SW 1271 (cell line): ENCODE measurements at regions not wholly inside any gene's neighbourhood (a gene's known extent, or its start where the extent isn't known, plus 50 kb on each side); places are given as distances from the start of the nearest gene placed in this dataset.
"Not testable (repeated sequence)": the region's sequence is repeated elsewhere in the genome, so short reads cannot be mapped to it uniquely, and the experiment has no call there.

Source experiments
- DNase-seq, 2 experiments: peaks; one replicate each; lab custom pipeline; 2025; lab: John Stamatoyannopoulos, UW

DNA sequence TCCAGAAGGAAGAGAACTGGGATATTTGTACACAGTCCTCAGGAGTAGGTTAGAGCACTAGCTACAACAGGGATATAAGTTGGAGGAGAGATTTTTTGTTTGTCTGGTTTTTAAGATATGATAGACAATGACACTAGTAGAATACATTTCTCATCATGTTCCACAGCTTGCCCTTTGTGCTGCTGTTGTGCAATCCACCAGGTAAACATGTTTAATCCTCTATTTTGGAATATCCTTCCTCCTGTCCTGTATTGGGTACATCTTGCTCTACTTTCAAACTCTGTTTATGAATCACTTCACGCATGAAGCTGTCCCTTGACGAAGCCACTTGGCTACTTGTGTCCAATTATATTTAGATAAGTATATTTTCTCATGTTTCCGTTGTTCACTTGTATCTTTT, 153.6 kb upstream of the TENT5A start:
- DNase-seq, result no peak

DNA sequence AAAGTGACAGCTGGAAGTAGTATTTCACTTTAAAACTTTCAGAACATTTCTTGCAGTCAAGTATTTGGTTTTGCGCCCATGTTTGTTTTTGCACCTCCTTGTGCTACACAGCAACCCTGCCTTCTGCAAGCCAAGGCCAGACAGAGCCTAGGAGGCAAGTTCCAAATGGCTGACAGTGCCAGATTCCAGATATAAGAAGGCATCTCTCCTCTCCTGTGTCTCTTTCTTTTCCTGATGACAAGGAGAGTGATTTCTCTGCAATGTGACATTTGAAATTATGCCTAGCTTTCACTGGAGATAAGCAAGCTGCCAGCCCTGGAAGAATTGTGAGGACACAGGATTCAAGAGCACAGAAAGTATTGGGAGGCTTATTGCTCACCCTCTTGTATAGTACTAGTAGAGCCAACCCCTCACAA, 149.1 kb upstream of the TENT5A start:
- DNase-seq, result no peak

GRCh38 chr6:81900616-81901015, 148.1 kb upstream of the TENT5A start:
- no peak for DNase-seq

- no peak for DNase-seq
These were observed 145.3 kb upstream of the TENT5A start for GRCh38 chr6:81897793-81898192.

DNA sequence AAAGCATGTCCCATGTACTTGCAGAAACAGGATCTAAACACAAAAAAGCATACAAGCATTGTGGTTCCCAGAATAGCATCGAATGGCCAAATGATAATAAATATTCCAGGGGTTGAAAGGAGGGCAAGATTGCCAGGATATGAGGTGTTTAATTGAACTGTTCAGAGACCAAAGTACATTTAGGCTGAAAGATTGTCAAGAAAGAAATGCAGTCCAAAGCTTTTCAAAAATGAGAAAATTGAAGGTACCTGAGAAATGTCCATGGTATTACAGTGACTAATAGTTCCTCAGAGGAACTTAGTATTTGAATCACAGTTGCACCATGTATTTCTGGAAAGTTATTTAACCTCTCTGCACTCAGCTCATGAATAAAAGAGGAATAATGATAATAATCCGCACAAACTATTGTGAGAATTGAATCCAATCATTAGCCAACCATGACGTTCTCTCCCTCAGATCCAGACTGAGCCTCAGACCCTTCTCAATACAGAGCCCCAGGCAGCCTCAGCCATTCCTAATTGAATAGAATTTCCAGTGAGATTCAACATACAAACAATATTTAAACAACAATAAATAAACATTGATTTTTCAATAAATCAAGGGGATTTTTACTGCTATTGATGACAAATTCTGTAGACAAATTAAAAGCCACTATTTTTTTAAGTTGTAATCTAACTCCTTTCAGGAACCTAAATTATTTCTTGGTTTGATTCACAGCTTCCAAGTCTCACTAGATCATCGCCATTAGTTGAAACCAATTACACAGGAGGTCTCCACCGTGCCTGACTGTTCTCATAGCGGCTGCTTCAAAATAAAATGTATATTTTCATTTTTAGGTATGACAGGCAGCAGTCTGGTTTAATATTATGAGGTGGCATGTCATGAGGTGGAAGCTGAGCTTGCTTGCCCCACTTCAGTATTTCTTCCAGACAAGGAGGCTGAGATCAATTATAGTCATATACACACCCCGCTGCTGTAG, 144.3 kb upstream of the TENT5A start:
- no peak for DNase-seq

DNA sequence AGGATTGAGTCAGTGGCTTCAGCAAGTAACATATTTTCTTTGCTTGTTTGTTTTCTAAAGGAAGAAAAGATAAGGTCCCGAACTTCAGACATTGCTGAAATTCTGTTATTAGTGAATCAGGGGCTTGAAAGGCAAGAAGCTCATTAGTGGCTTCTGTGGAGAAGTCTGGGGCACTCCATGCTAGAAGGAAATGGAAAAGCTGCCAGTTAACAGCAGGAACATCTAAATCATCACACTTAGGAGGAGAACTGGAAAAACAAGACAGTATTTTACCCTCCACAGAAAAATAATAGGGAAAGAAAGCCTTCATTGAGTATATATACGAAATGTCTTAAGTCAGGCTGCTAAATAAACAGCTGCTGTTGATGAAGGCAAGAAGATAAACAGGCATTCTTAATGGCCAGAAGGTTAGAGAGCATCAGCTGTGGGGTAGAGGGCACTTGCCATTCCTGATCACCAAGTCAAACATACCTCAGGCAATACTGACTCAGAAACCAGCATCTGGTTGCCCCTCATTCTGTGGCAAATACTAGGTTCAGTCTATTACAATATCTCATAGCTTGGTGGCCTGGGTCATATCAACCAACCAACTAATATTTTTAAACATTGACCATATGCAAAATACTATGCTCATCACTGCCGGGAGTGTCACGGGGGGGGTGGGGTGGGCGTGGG, 143.2 kb upstream of the TENT5A start:
- DNase-seq, result no peak

GRCh38 chr6:81894788-81895271, 142.3 kb upstream of the TENT5A start:
- DNase-seq, result no peak

GRCh38 chr6:81894306-81894705, 141.8 kb upstream of the TENT5A start:
- DNase-seq, result no peak

- DNase-seq, result no peak
These were observed 140.4 kb upstream of the TENT5A start for GRCh38 chr6:81892891-81893290.

- DNase-seq, result no peak
These were observed 139.4 kb upstream of the TENT5A start for GRCh38 chr6:81891874-81892273.

GRCh38 chr6:81890846-81891245, 138.4 kb upstream of the TENT5A start:
- DNase-seq, result no peak

- no peak for DNase-seq
These were observed 137.0 kb upstream of the TENT5A start for GRCh38 chr6:81889377-81890053.

DNA sequence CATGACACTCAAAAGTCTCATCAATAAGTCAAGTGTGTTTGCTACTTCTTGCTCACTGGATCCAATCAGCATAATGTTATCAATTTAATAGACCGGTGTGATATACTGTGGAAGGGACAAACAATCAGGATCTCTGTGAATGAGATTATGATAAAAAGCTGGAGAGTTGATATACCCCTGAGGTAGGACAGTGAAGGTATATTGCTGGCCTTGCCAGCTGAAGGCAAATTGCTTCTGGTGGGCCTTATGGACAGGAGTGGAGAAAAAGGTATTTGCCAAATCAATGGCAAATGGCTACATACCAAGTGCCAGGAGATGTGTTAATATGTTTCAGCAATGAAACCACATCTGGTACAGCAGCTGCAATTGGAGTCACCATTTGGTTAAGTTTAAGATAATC, 134.4 kb upstream of the TENT5A start:
- not testable (repeated sequence) for DNase-seq

- no peak for DNase-seq
These were observed 133.7 kb upstream of the TENT5A start for GRCh38 chr6:81886157-81886556.

GRCh38 chr6:81881660-81882059, 129.2 kb upstream of the TENT5A start:
- no peak for DNase-seq

DNA sequence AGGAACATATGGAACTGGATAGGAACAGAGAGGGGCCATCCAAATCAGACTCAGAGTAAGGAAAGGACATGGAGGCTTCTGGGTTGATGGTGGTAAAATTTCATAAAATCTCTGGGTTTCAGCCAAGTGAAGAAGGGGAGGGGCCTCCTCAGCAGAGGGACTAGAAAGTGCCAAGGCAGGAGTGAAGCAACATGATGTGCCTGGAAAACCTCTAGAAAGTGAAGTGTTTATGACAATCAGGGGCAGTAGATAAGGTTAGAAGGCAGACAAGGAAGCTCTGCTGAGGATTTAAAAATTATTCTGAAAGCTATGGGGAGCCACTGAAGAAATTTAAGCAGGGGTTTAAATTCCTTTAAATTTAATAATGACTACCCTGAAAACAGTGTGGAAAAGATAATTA, 126.0 kb upstream of the TENT5A start:
- no peak for DNase-seq

GRCh38 chr6:81876971-81877370, 124.5 kb upstream of the TENT5A start:
- DNase-seq, result no peak

GRCh38 chr6:81875782-81876293, 123.4 kb upstream of the TENT5A start:
- no peak for DNase-seq

GRCh38 chr6:81869749-81870508, 117.4 kb upstream of the TENT5A start:
- not testable (repeated sequence) for DNase-seq

DNA sequence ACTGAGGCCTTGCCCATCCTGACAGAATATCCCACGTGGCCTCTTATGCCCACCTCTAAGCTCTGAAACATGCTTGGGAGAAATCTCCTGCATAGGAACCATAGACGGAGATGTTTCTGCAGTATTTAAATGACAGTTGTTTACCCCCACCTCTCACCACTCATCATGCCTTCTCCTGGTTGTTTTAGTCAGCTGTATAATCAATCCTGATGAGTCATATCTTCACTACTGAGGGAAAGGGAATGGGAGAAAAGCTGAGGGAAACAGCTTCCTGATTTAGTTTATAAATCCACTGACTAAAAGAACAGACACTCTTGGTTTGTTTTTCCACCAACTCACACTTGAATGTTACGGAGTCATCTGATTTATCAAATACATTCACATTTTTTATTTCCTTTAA, 113.2 kb upstream of the TENT5A start:
- no peak for DNase-seq

DNA sequence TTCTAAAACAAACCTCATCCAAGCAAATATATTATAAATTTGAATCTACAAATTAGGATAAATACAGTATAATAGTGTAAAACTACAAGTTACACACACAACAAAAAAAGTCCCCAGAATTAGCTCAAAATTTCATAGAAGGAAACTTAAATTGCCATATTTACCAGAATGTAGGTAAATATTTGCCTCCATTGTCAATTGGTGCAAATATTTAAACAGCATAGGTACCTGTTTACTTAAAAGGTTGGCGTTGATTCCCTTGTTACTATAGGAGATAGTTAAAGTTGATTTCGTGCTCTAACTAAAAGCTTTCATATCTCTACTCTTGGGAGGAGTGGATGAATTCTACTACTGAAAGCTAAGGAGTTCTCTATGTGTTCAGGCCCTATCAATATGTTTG, 111.6 kb upstream of the TENT5A start:
- no peak for DNase-seq

- DNase-seq, result no peak
These were observed 110.6 kb upstream of the TENT5A start for GRCh38 chr6:81863123-81863522.
